LNCAP (cell line): ENCODE measurements at regions not wholly inside any gene's neighbourhood (a gene's known extent, or its start where the extent isn't known, plus 50 kb on each side); places are given as distances from the start of the nearest gene placed in this dataset.

Experiments
- CTCF ChIP-seq: fragments of 450-650 bp; IDR thresholded peaks from 2 replicates; pipeline ENCODE4 v1.5.1; 2017; ENCODE audit warnings: mild to moderate bottlenecking

- TF ChIP-seq CTCF: no peak
Observed at GRCh38 chr15:20295238-20295811, 246.3 kb downstream of the GOLGA6L6 start.

GRCh38 chr15:20294651-20295237, 246.9 kb downstream of the GOLGA6L6 start:
- TF ChIP-seq CTCF: no peak

GRCh38 chr15:20280933-20281463, 260.6 kb downstream of the GOLGA6L6 start:
- TF ChIP-seq CTCF: no peak

- no peak for TF ChIP-seq CTCF
Observed at GRCh38 chr15:20272422-20273184, 269.0 kb downstream of the GOLGA6L6 start.

- no peak for TF ChIP-seq CTCF
Observed at GRCh38 chr15:20271647-20272046, 270.0 kb downstream of the GOLGA6L6 start.

GRCh38 chr15:20194591-20195198, 346.9 kb downstream of the GOLGA6L6 start:
- TF ChIP-seq CTCF: peak; percentile 81
